Breast epithelium (tissue), 4 donors: ENCODE measurements at regions not wholly inside any gene's neighbourhood (a gene's known extent, or its start where the extent isn't known, plus 50 kb on each side); places are given as distances from the start of the nearest gene placed in this dataset.

ENCODE experiments used
- DNase-seq, 2 donors: peaks; one replicate each; pipeline ENCODE4 v3.0.0-alpha.2; 2019; ENCODE audit warnings: low spot score in 2 of 2
- H3K27ac ChIP-seq, 2 donors: fragments of 200-600 bp; sonication (generic) in 1 of 2; one replicate each; pipeline ENCODE4 v1.5.1; 2016 to 2019; ENCODE audit warnings: mild to moderate bottlenecking in 1 of 2
- H3K27me3 ChIP-seq, 2 donors: fragments of 200-600 bp; sonication (generic) in 1 of 2; one replicate each; pipeline versions ENCODE4 v1.5.1 to v1.6.0; 2017 to 2019; ENCODE audit warnings: control low read depth in 1 of 2, mild to moderate bottlenecking in 1 of 2
- H3K36me3 ChIP-seq: fragments of 200-600 bp; one replicate; pipeline ENCODE4 v1.5.1; 2019
- H3K4me1 ChIP-seq, 2 donors: fragments of 200-600 bp; sonication (generic); one replicate each; pipeline ENCODE4 v1.5.1; 2016 to 2019; ENCODE audit warnings: control low read depth in 1 of 2
- H3K4me3 ChIP-seq, 3 donors: fragments of 200-600 bp; sonication (generic); 1 replicate in 2 of 3; 2 replicates in 1 of 3; pipeline ENCODE4 v1.5.1; 2016 to 2019; ENCODE audit warnings: mild to moderate bottlenecking in 3 of 3, moderate library complexity in 2 of 3
- H3K9me3 ChIP-seq, 2 donors: fragments of 200-600 bp; sonication (generic) in 1 of 2; one replicate each; pipeline ENCODE4 v1.5.1; 2016 to 2019; ENCODE audit warnings: control low read depth in 1 of 2
- POLR2A ChIP-seq: fragments of 450-650 bp; IDR thresholded peaks from one replicate; pipeline ENCODE4 v1.6.1; 2016; ENCODE audit warnings: antibody characterized with exemption, mild to moderate bottlenecking, moderate library complexity
- POLR2AphosphoS5 ChIP-seq, 3 donors: sonication (generic); formaldehyde crosslinking; IDR thresholded peaks; one replicate each; pipeline ENCODE4 v1.6.1; 2017; ENCODE audit warnings: antibody characterized with exemption in 3 of 3
- intact Hi-C: fragments of 100-400 bp; cut with DNase I; formaldehyde crosslinking; loops from one replicate; pipeline ENCODE4 v1.15.1; 2023; ENCODE audit warnings: low total_unique reads
- TF ChIP-seq, protein P1 (sequence below), 3 donors: fragments of 450-650 bp; IDR thresholded peaks; one replicate each; pipeline ENCODE4 v1.5.1; 2016 to 2017; ENCODE audit warnings: antibody characterized with exemption in 3 of 3, mild to moderate bottlenecking in 3 of 3, moderate library complexity in 3 of 3

- Histone ChIP-seq H3K27ac (no peak overlapping the region), H3K4me3 (no peak overlapping the region), H3K27me3 (no peaks in the 10 kb centered on the region), H3K9me3 (no peaks in the 10 kb centered on the region), H3K4me1 (no peaks in the 10 kb centered on the region), H3K36me3 (no peaks in the 10 kb centered on the region)
- TF ChIP-seq, protein P1, sequence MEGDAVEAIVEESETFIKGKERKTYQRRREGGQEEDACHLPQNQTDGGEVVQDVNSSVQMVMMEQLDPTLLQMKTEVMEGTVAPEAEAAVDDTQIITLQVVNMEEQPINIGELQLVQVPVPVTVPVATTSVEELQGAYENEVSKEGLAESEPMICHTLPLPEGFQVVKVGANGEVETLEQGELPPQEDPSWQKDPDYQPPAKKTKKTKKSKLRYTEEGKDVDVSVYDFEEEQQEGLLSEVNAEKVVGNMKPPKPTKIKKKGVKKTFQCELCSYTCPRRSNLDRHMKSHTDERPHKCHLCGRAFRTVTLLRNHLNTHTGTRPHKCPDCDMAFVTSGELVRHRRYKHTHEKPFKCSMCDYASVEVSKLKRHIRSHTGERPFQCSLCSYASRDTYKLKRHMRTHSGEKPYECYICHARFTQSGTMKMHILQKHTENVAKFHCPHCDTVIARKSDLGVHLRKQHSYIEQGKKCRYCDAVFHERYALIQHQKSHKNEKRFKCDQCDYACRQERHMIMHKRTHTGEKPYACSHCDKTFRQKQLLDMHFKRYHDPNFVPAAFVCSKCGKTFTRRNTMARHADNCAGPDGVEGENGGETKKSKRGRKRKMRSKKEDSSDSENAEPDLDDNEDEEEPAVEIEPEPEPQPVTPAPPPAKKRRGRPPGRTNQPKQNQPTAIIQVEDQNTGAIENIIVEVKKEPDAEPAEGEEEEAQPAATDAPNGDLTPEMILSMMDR (IDR thresholded peaks at IDR 0.05): no peak
- TF ChIP-seq POLR2A (no peak), POLR2AphosphoS5 (IDR thresholded peaks at IDR 0.05) (no peak)
- intact Hi-C loops: no loop called here
- no peak for DNase-seq
Observed at GRCh38 chr10:78524342-78524741, 490.7 kb downstream of the RPS24 start.

DNA sequence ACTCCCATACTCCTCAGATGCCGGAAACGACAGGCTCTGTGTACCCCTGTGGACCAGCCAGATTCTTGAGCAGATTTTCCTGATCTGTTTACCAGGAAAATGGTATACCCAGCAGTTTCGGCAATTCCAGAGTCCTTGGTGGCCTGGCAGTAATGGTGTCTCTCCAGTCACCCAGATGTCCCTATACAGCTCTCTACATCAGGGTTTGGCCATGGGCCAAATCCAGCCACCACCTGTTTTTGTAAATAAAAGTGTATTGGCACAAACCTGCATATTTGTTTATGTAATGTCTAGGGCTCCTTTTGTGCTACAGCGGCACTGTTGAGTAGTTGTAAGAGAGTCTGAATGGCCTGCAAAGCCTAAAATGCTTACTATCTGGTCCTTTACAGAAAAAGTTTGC is 491.3 kb downstream of the RPS24 start:
- Histone ChIP-seq H3K4me1 (no peaks in the 10 kb centered on the region), H3K9me3 (no peaks in the 10 kb centered on the region), H3K36me3 (no peaks in the 10 kb centered on the region), H3K27me3 (no peaks in the 10 kb centered on the region), H3K4me3 (no peak overlapping the region), H3K27ac (no peak overlapping the region)
- intact Hi-C loops: no loop called here
- no peak for DNase-seq
- TF ChIP-seq POLR2AphosphoS5 (IDR thresholded peaks at IDR 0.05) (no peak), POLR2A (no peak)
- TF ChIP-seq, protein P1 (IDR thresholded peaks at IDR 0.05): no peak

- Histone ChIP-seq H3K27ac (no peak overlapping the region), H3K4me3 (no peak overlapping the region), H3K4me1 (no peaks in the 10 kb centered on the region), H3K36me3 (no peaks in the 10 kb centered on the region), H3K27me3 (no peaks in the 10 kb centered on the region), H3K9me3 (no peaks in the 10 kb centered on the region)
- TF ChIP-seq POLR2A: no peak
- TF ChIP-seq POLR2AphosphoS5 (IDR thresholded peaks at IDR 0.05): no peak
- TF ChIP-seq, protein P1 (IDR thresholded peaks at IDR 0.05): no peak
- intact Hi-C loops: no loop called here
- no peak for DNase-seq
Observed at GRCh38 chr10:78526347-78526746, 492.7 kb downstream of the RPS24 start.

GRCh38 chr10:78527296-78527695 is 493.6 kb downstream of the RPS24 start:
- intact Hi-C loops: no loop called here
- no peaks in the 10 kb centered on the region for H3K27me3 ChIP-seq
- H3K36me3 ChIP-seq: no peaks in the 10 kb centered on the region
- no peaks in the 10 kb centered on the region for H3K9me3 ChIP-seq
- TF ChIP-seq POLR2AphosphoS5 (IDR thresholded peaks at IDR 0.05): no peak
- TF ChIP-seq, protein P1 (IDR thresholded peaks at IDR 0.05): no peak
- no peak for TF ChIP-seq POLR2A
- no peak overlapping the region for H3K27ac ChIP-seq
- H3K4me1 ChIP-seq: no peaks in the 10 kb centered on the region
- no peak for DNase-seq
- no peak overlapping the region for H3K4me3 ChIP-seq

DNA sequence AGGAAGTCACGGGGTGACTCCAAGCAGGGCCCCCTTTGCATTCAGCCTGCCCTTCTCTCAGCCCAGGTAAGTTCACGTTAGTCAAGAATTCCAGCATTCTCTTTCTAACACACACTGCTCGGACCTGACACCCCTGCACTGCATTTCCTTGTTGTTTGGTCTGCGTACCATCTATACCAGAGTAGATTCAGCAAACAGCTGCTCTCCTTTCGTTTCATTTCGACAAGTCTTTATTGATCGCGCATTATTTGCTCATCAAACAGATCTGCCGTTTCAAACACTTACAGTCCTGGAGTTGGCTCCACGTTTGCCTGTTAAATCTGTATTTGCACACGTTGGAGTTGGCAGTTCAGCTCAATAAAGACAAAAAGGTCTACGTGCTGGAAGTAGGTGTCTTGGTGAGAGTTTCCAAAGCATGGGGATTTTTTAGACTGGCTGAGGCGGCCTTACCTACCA is 495.1 kb downstream of the RPS24 start:
- Histone ChIP-seq H3K27me3 (no peaks in the 10 kb centered on the region), H3K4me1 (no peaks in the 10 kb centered on the region), H3K9me3 (no peaks in the 10 kb centered on the region), H3K4me3 (no peak overlapping the region), H3K36me3 (no peaks in the 10 kb centered on the region), H3K27ac (no peak overlapping the region)
- intact Hi-C loops: no loop called here
- no peak for DNase-seq
- no peak for TF ChIP-seq POLR2A
- TF ChIP-seq, protein P1 (IDR thresholded peaks at IDR 0.05): no peak
